GM12891 (cell line): ENCODE measurements at regions not wholly inside any gene's neighbourhood (a gene's known extent, or its start where the extent isn't known, plus 50 kb on each side); places are given as distances from the start of the nearest gene placed in this dataset.

Source experiments
- PAX5 ChIP-seq: IDR thresholded peaks from 2 replicates; pipeline ENCODE4 v1.6.1; 2011; ENCODE audit warnings: low read length, moderate library complexity, mild to moderate bottlenecking; ENCODE audit not compliant: insufficient read depth, severe bottlenecking
- POLR2A ChIP-seq: IDR thresholded peaks from 2 replicates; pipeline ENCODE4 v1.6.1; 2011; ENCODE audit warnings: low read depth, low read length, control low read depth
- SPI1 ChIP-seq: IDR thresholded peaks from 2 replicates; pipeline ENCODE4 v1.6.1; 2011; ENCODE audit warnings: low read depth, low read length, control low read depth
- TAF1 ChIP-seq: IDR thresholded peaks from 2 replicates; pipeline ENCODE4 v1.6.1; 2011; ENCODE audit warnings: low read depth, low read length, control low read depth

GRCh38 chr7:113454597-113455169 is 336.3 kb upstream of the SMIM30 start:
- TF ChIP-seq POLR2A (no peak), TAF1 (no peak), SPI1 (no peak), PAX5 (no peak)
